ENCODE measurements at regions not wholly inside any gene's neighbourhood (a gene's known extent, or its start where the extent isn't known, plus 50 kb on each side); places are given as distances from the start of the nearest gene placed in this dataset.

DNA sequence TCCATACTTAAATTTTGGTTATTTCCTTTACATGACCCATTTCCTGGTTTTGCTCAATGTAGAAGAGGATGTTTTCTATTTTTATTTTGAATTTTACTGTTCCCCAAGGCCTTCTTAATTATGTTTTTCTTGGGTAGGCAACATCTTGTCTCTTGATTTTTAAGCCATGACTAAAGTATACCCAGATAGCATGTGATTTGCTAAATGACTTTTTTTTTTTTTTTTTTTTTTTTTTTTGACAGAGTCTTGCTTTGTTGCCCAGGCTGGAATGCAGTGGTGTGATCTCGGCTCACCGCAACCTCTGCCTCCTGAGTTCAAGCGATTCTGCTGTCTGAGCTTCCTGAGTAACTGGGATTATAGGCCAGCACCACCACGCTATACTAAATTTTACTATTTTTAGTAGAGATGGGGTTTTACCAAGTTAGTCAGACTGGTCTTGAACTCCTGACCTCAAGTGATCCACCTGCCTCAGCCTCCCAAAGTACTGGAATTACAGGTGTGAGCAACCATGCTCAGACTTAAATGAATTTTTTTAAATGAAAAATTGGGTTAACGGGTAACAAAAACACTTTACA is 198.6 kb upstream of the DAB2 start:
- TF ChIP-seq CTCF (conservative IDR thresholded peaks at IDR 0.05; ENCODE audit: low read depth, low read length) (no peak), EZH2 (IDR thresholded peaks at IDR 0.05; ENCODE audit: low read length, unreplicated experiment) (no peak)
